ENCODE measurements at regions not wholly inside any gene's neighbourhood (a gene's known extent, or its start where the extent isn't known, plus 50 kb on each side); places are given as distances from the start of the nearest gene placed in this dataset.

DNA sequence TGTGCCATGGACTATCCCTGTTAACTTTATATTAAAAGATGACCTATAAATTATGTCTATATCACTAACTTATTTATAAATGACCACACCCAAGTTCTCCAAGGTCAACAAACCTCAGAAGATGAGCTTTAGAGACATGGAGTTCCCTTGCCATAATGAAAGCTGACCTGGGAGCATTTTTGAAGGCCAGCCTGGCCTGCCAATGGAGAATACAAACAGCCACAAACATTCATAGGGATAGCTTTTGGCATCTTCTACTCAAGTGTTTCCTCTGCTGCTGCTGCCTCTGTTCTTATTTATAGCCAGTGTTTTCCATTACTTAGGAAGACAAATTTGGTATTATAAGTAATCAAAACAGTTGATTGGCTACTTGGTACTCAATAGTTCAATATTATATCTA is 117.3 kb upstream of the ADAMTS19 start:
- Histone ChIP-seq H3K36me3 (ENCODE audit: low read depth, low read length) (no peaks in the 10 kb centered on the region), H3K9me3 (ENCODE audit: low read length) (no peaks in the 10 kb centered on the region), H3K4me3 (ENCODE audit: low read length) (no peak overlapping the region), H3K9me2 (replicated peaks; ENCODE audit: low read length) (no peaks in the 10 kb centered on the region), H3K9ac (ENCODE audit: low read length) (no peak overlapping the region), H3F3A (ENCODE audit: low read length, unreplicated experiment) (no peaks in the 10 kb centered on the region), H3K27ac (ENCODE audit: low read length) (no peak overlapping the region), H3K79me2 (ENCODE audit: low read length) (no peaks in the 10 kb centered on the region), H3K4me1 (ENCODE audit: insufficient read depth, low read length) (no peaks in the 10 kb centered on the region), H2AFZ (ENCODE audit: low read length) (no peak overlapping the region), H3K4me2 (ENCODE audit: low read length) (no peak overlapping the region), H3K27me3 (ENCODE audit: low read length) (peaks cover 19% of the 10 kb centered on the region; the same call in 1 of the 2 replicates), H4K20me1 (ENCODE audit: low read length) (no peaks in the 10 kb centered on the region)
- DNase-seq (no peak), ATAC-seq (no peak)
- no peak for TF ChIP-seq EZH2phosphoT487 (IDR thresholded peaks at IDR 0.05; ENCODE audit: borderline replicate concordance, low read length)
- TF ChIP-seq, protein P1, sequence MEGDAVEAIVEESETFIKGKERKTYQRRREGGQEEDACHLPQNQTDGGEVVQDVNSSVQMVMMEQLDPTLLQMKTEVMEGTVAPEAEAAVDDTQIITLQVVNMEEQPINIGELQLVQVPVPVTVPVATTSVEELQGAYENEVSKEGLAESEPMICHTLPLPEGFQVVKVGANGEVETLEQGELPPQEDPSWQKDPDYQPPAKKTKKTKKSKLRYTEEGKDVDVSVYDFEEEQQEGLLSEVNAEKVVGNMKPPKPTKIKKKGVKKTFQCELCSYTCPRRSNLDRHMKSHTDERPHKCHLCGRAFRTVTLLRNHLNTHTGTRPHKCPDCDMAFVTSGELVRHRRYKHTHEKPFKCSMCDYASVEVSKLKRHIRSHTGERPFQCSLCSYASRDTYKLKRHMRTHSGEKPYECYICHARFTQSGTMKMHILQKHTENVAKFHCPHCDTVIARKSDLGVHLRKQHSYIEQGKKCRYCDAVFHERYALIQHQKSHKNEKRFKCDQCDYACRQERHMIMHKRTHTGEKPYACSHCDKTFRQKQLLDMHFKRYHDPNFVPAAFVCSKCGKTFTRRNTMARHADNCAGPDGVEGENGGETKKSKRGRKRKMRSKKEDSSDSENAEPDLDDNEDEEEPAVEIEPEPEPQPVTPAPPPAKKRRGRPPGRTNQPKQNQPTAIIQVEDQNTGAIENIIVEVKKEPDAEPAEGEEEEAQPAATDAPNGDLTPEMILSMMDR (conservative IDR thresholded peaks at IDR 0.05; ENCODE audit: low read depth, low read length), result no peak
- TF ChIP-seq EZH2 (IDR thresholded peaks at IDR 0.05; ENCODE audit: low read length, unreplicated experiment), result no peak
- CTCF ChIA-PET, result no interaction called here
- POLR2A ChIA-PET (ENCODE audit: unreplicated experiment), result no interaction called here
- intact Hi-C loops (cut with micrococcal nuclease), result no loop called here
- BruUV-seq (replicated peaks), result no TSS peak

DNA sequence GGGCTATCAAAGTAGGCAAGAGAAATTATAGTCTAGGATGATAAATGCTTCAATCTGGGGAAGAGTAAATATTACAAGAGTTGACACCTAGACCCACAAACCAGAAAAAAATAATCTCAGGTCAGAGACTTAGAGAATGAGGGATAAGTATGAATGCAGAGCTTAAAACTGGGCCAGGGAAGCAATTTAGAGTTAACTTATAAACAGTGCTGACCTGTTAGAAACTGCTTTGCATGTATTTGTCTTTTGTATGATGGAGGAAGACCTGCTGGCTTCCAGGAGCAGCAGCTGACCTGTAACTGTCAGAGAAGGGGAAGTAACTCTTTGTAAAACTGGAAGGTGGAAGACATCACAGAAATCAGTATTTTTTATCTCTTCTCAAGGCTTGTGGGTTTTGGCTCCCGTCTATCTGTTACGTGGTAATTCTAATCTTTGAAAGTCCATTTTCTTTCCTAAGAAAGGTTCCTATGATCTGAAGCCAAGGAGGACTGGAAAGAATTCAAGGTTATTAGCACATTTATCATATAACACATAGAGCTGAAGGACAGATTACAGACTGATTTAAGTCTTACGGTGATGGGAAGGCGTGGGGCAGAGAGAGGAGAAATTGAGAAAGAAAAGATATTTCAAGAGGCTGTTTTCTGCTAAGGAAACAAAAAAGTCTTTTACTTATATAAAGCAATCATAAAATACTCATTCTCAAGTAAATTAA is 114.7 kb upstream of the ADAMTS19 start:
- Histone ChIP-seq H3K4me1 (ENCODE audit: insufficient read depth, low read length) (no peaks in the 10 kb centered on the region), H3K36me3 (ENCODE audit: low read depth, low read length) (no peaks in the 10 kb centered on the region), H3F3A (ENCODE audit: low read length, unreplicated experiment) (no peaks in the 10 kb centered on the region), H3K79me2 (ENCODE audit: low read length) (no peaks in the 10 kb centered on the region), H3K9me3 (ENCODE audit: low read length) (no peaks in the 10 kb centered on the region), H2AFZ (ENCODE audit: low read length) (no peak overlapping the region), H3K4me3 (ENCODE audit: low read length) (no peak overlapping the region), H3K9ac (ENCODE audit: low read length) (no peak overlapping the region), H3K27ac (ENCODE audit: low read length) (no peak overlapping the region), H4K20me1 (ENCODE audit: low read length) (no peaks in the 10 kb centered on the region), H3K4me2 (ENCODE audit: low read length) (no peak overlapping the region), H3K9me2 (replicated peaks; ENCODE audit: low read length) (no peaks in the 10 kb centered on the region), H3K27me3 (ENCODE audit: low read length) (peaks cover 19% of the 10 kb centered on the region; the same call in 1 of the 2 replicates)
- ATAC-seq (no peak), DNase-seq (no peak)
- intact Hi-C loops (cut with micrococcal nuclease), result no loop called here
- POLR2A ChIA-PET (ENCODE audit: unreplicated experiment), result no interaction called here
- CTCF ChIA-PET, result no interaction called here
- BruUV-seq (replicated peaks), result no TSS peak
- TF ChIP-seq EZH2phosphoT487 (IDR thresholded peaks at IDR 0.05; ENCODE audit: borderline replicate concordance, low read length), result no peak
- no peak for TF ChIP-seq EZH2 (IDR thresholded peaks at IDR 0.05; ENCODE audit: low read length, unreplicated experiment)
- TF ChIP-seq, protein P1 (conservative IDR thresholded peaks at IDR 0.05; ENCODE audit: low read depth, low read length), result no peak

DNA sequence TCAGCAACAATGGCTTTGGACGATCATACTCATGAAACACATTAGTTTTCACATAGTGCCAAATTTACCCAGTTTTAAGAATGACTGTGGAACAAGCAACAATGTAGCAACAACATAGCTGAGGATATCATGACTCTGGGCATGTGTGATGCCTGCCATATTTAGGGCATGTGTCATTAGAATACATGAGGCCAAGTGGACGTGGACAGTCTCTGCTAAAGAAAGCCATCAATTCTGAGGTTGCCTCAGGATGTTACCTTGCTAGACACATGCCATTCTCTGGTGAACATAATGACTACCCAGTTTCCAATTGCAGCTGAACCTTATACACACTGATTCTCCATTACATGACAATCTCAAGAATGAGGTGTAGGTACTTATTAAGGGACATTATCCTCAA is 103.3 kb upstream of the ADAMTS19 start:
- no peak for ATAC-seq
- Histone ChIP-seq H3K4me3 (ENCODE audit: low read length) (no peak overlapping the region), H2AFZ (ENCODE audit: low read length) (no peak overlapping the region), H4K20me1 (ENCODE audit: low read length) (no peaks in the 10 kb centered on the region), H3K27me3 (ENCODE audit: low read length) (no peaks in the 10 kb centered on the region; the same call in 1 of the 2 replicates), H3K9ac (ENCODE audit: low read length) (no peak overlapping the region), H3K79me2 (ENCODE audit: low read length) (no peaks in the 10 kb centered on the region), H3K9me2 (replicated peaks; ENCODE audit: low read length) (no peaks in the 10 kb centered on the region), H3K36me3 (ENCODE audit: low read depth, low read length) (no peaks in the 10 kb centered on the region), H3F3A (ENCODE audit: low read length, unreplicated experiment) (no peaks in the 10 kb centered on the region), H3K27ac (ENCODE audit: low read length) (no peak overlapping the region), H3K4me2 (ENCODE audit: low read length) (no peak overlapping the region), H3K9me3 (ENCODE audit: low read length) (no peaks in the 10 kb centered on the region), H3K4me1 (ENCODE audit: insufficient read depth, low read length) (no peaks in the 10 kb centered on the region)
- intact Hi-C loops (cut with micrococcal nuclease), result no loop called here
- ChIA-PET CTCF (no interaction called here), POLR2A (ENCODE audit: unreplicated experiment) (no interaction called here)
- DNase-seq, result no peak
- no TSS peak for BruUV-seq (replicated peaks)
- TF ChIP-seq EZH2phosphoT487 (IDR thresholded peaks at IDR 0.05; ENCODE audit: borderline replicate concordance, low read length), result no peak
- TF ChIP-seq EZH2 (IDR thresholded peaks at IDR 0.05; ENCODE audit: low read length, unreplicated experiment), result no peak
- TF ChIP-seq, protein P1 (conservative IDR thresholded peaks at IDR 0.05; ENCODE audit: low read depth, low read length), result no peak
